Mesenchymal stem cell (in vitro differentiated cells and primary cell): ENCODE measurements at regions not wholly inside any gene's neighbourhood (a gene's known extent, or its start where the extent isn't known, plus 50 kb on each side); places are given as distances from the start of the nearest gene placed in this dataset.
A peak's percentile ranks its signal among the peaks of the same experiment; 100 is the strongest.

Experiments
- DNase-seq: peaks from one replicate; pipeline ENCODE4 v3.0.0-alpha.2; 2013
- H2AFZ ChIP-seq: one replicate; pipeline ENCODE4 v1.6.1; 2013; ENCODE audit warnings: low read depth, mild to moderate bottlenecking, control low read depth, inconsistent platforms, low read length, moderate library complexity
- H2AK5ac ChIP-seq: 2 replicates; pipeline ENCODE4 v1.6.1; 2013; ENCODE audit warnings: low read length, moderate library complexity, mild to moderate bottlenecking, inconsistent platforms; ENCODE audit not compliant: severe bottlenecking
- H2BK120ac ChIP-seq: one replicate; pipeline ENCODE4 v1.6.1; 2013; ENCODE audit warnings: low read depth, mild to moderate bottlenecking, inconsistent platforms, low read length, moderate library complexity
- H2BK12ac ChIP-seq, 2 experiments: one replicate each; pipeline ENCODE4 v1.6.1; 2013; ENCODE audit warnings: inconsistent platforms in 2 of 2, low read length in 2 of 2, mild to moderate bottlenecking in 2 of 2, moderate library complexity in 2 of 2, control low read depth in 1 of 2
- H2BK15ac ChIP-seq: one replicate; pipeline ENCODE4 v1.6.1; 2013; ENCODE audit warnings: mild to moderate bottlenecking, low read depth, inconsistent platforms; ENCODE audit not compliant: poor library complexity, severe bottlenecking
- H2BK5ac ChIP-seq: 2 replicates; pipeline ENCODE4 v1.6.1; 2013; ENCODE audit warnings: low read depth, mild to moderate bottlenecking, low read length, control low read depth, inconsistent platforms; ENCODE audit not compliant: poor library complexity, severe bottlenecking
- H3K14ac ChIP-seq, 2 experiments: one replicate each; pipeline ENCODE4 v1.6.1; 2013; ENCODE audit warnings: inconsistent platforms in 2 of 2, low read length in 2 of 2, control low read depth in 1 of 2, mild to moderate bottlenecking in 1 of 2, moderate library complexity in 1 of 2
- H3K18ac ChIP-seq, 2 experiments: one replicate each; pipeline ENCODE4 v1.6.1; 2013; ENCODE audit warnings: inconsistent platforms in 2 of 2, low read length in 2 of 2, control low read depth in 1 of 2, low read depth in 1 of 2, mild to moderate bottlenecking in 1 of 2
- H3K23ac ChIP-seq, 2 experiments: one replicate each; pipeline ENCODE4 v1.6.1; 2013; ENCODE audit warnings: inconsistent platforms in 2 of 2, low read length in 2 of 2, mild to moderate bottlenecking in 2 of 2, moderate library complexity in 2 of 2, control low read depth in 1 of 2
- H3K27ac ChIP-seq: 2 replicates; pipeline ENCODE4 v1.5.1; 2013; ENCODE audit warnings: mild to moderate bottlenecking, moderate library complexity, low read length, control low read depth, inconsistent platforms; ENCODE audit not compliant: poor library complexity, severe bottlenecking
- H3K27me3 ChIP-seq, 2 experiments: 2 replicates each; pipeline versions ENCODE4 v1.6.1 to v1.7.0; 2013; ENCODE audit warnings: low read length in 2 of 2, mild to moderate bottlenecking in 2 of 2, moderate library complexity in 2 of 2, control low read depth in 1 of 2, inconsistent platforms in 1 of 2; ENCODE audit not compliant: control insufficient read depth in 1 of 2, insufficient read depth in 1 of 2
- H3K36me3 ChIP-seq, 2 experiments: 2 replicates each; pipeline versions ENCODE4 v1.6.1 to v1.7.0; 2013; ENCODE audit warnings: low read length in 2 of 2, control low read depth in 1 of 2, inconsistent platforms in 1 of 2, low read depth in 1 of 2, mild to moderate bottlenecking in 1 of 2; ENCODE audit not compliant: insufficient read depth in 2 of 2, control insufficient read depth in 1 of 2
- H3K4ac ChIP-seq, 2 experiments: one replicate each; pipeline ENCODE4 v1.6.1; 2013; ENCODE audit warnings: inconsistent platforms in 2 of 2, low read length in 2 of 2, mild to moderate bottlenecking in 2 of 2, moderate library complexity in 2 of 2, control low read depth in 1 of 2, low read depth in 1 of 2
- H3K4me1 ChIP-seq: 2 replicates; pipeline ENCODE4 v1.6.1; 2013; ENCODE audit warnings: low read depth, low read length, control low read depth; ENCODE audit not compliant: control insufficient read depth, insufficient read depth
- H3K4me2 ChIP-seq: 2 replicates; pipeline ENCODE4 v1.6.1; 2013; ENCODE audit warnings: low read length, mild to moderate bottlenecking, inconsistent platforms; ENCODE audit not compliant: poor library complexity, severe bottlenecking
- H3K4me3 ChIP-seq, 2 experiments: 2 replicates each; pipeline versions ENCODE4 v1.5.1 to v1.7.0; 2013; ENCODE audit warnings: low read length in 2 of 2, mild to moderate bottlenecking in 2 of 2, control low read depth in 1 of 2, low read depth in 1 of 2; ENCODE audit not compliant: insufficient read depth in 1 of 2
- H3K79me1 ChIP-seq: replicated peaks from 2 replicates; pipeline ENCODE4 v1.6.1; 2013; ENCODE audit warnings: mild to moderate bottlenecking, control low read depth, low read length, inconsistent platforms; ENCODE audit not compliant: poor library complexity, severe bottlenecking
- H3K9ac ChIP-seq: 2 replicates; pipeline ENCODE4 v1.7.0; 2013; ENCODE audit warnings: mild to moderate bottlenecking, low read length, moderate library complexity
- H3K9me3 ChIP-seq: 2 replicates; pipeline ENCODE4 v1.7.0; 2013; ENCODE audit warnings: mild to moderate bottlenecking, low read length; ENCODE audit not compliant: control insufficient read depth
- H4K8ac ChIP-seq: one replicate; pipeline ENCODE4 v1.6.1; 2013; ENCODE audit warnings: inconsistent platforms, mild to moderate bottlenecking, low read length, moderate library complexity
- H4K91ac ChIP-seq: one replicate; pipeline ENCODE4 v1.6.1; 2013; ENCODE audit warnings: mild to moderate bottlenecking, low read length, inconsistent platforms
- WGBS: methylation state at CpG from one replicate; pipeline ENCODE4 v1.1.7; 2013; ENCODE audit warnings: mixed read lengths; 5-methylcytosine and 5-hydroxymethylcytosine counted together

GRCh38 chr11:29432719-29433325 is 584.0 kb downstream of the KCNA4 start:
- no peak overlapping the region for H3K18ac ChIP-seq
- H3K4ac ChIP-seq = no peak overlapping the region
- no peak overlapping the region for H2BK5ac ChIP-seq
- no peak overlapping the region for H3K14ac ChIP-seq
- no peaks in the 10 kb centered on the region for H3K27me3 ChIP-seq
- no peak overlapping the region for H3K9ac ChIP-seq
- no peak overlapping the region for H3K27ac ChIP-seq
- no peak overlapping the region for H2BK15ac ChIP-seq
- H3K9me3 ChIP-seq = no peaks in the 10 kb centered on the region
- H3K23ac ChIP-seq = no peak overlapping the region
- no peaks in the 10 kb centered on the region for H3K79me1 ChIP-seq
- no peaks in the 10 kb centered on the region for H3K4me1 ChIP-seq
- H3K4me3 ChIP-seq = no peak overlapping the region
- no peak overlapping the region for H4K8ac ChIP-seq
- no peak overlapping the region for H2BK12ac ChIP-seq
- no peaks in the 10 kb centered on the region for H3K36me3 ChIP-seq
- 17% methylated on average over 1 of the region's 3 CpGs for whole genome bisulfite sequencing
- no peak overlapping the region for H3K4me2 ChIP-seq
- no peak overlapping the region for H2AFZ ChIP-seq
- no peak overlapping the region for H2BK120ac ChIP-seq
- peak; percentile 14 for DNase-seq
- no peak overlapping the region for H4K91ac ChIP-seq
- no peak overlapping the region for H2AK5ac ChIP-seq

GRCh38 chr11:29405305-29405704 is 611.5 kb downstream of the KCNA4 start:
- Histone ChIP-seq H3K9me3 (no peaks in the 10 kb centered on the region), H2AFZ (no peak overlapping the region), H2BK15ac (no peak overlapping the region), H3K79me1 (no peaks in the 10 kb centered on the region), H4K8ac (no peak overlapping the region), H3K4me3 (no peak overlapping the region), H3K4me1 (no peaks in the 10 kb centered on the region), H2BK12ac (no peak overlapping the region), H3K27ac (no peak overlapping the region), H3K18ac (no peak overlapping the region), H3K36me3 (no peaks in the 10 kb centered on the region), H3K23ac (no peak overlapping the region), H3K9ac (no peak overlapping the region), H2AK5ac (no peak overlapping the region), H3K4me2 (no peak overlapping the region), H3K14ac (no peak overlapping the region), H2BK120ac (no peak overlapping the region), H3K4ac (no peak overlapping the region), H4K91ac (no peak overlapping the region), H3K27me3 (no peaks in the 10 kb centered on the region), H2BK5ac (no peak overlapping the region)
- no peak for DNase-seq

GRCh38 chr11:29395555-29396072 is 621.2 kb downstream of the KCNA4 start:
- H2BK15ac ChIP-seq = no peak overlapping the region
- no peak overlapping the region for H2BK12ac ChIP-seq
- H3K4me1 ChIP-seq = no peaks in the 10 kb centered on the region
- H2AFZ ChIP-seq = no peak overlapping the region
- no peak overlapping the region for H3K9ac ChIP-seq
- no peaks in the 10 kb centered on the region for H3K9me3 ChIP-seq
- H3K4me2 ChIP-seq = no peak overlapping the region
- H3K4ac ChIP-seq = no peak overlapping the region
- no peak overlapping the region for H4K8ac ChIP-seq
- no peak overlapping the region for H2BK5ac ChIP-seq
- H3K4me3 ChIP-seq = no peak overlapping the region
- no peaks in the 10 kb centered on the region for H3K79me1 ChIP-seq
- H2AK5ac ChIP-seq = no peak overlapping the region
- H3K27me3 ChIP-seq = peaks cover 0 to 7% of the 10 kb centered on the region in 2 experiments
- H3K14ac ChIP-seq = no peak overlapping the region
- H2BK120ac ChIP-seq = no peak overlapping the region
- H3K23ac ChIP-seq = no peak overlapping the region
- no peaks in the 10 kb centered on the region for H3K36me3 ChIP-seq
- no peak overlapping the region for H3K18ac ChIP-seq
- H3K27ac ChIP-seq = no peak overlapping the region
- H4K91ac ChIP-seq = no peak overlapping the region
- WGBS = 76% methylated on average over 3 of the region's 3 CpGs
- no peak for DNase-seq

- no peak overlapping the region for H2BK120ac ChIP-seq
- no peaks in the 10 kb centered on the region for H3K36me3 ChIP-seq
- H3K4me2 ChIP-seq = no peak overlapping the region
- H2BK15ac ChIP-seq = no peak overlapping the region
- WGBS = 80% methylated on average over 1 of the region's 1 CpG
- no peak for DNase-seq
- H4K91ac ChIP-seq = no peak overlapping the region
- no peaks in the 10 kb centered on the region for H3K9me3 ChIP-seq
- no peak overlapping the region for H3K14ac ChIP-seq
- H3K18ac ChIP-seq = no peak overlapping the region
- no peaks in the 10 kb centered on the region for H3K4me1 ChIP-seq
- no peak overlapping the region for H3K4me3 ChIP-seq
- no peak overlapping the region for H3K27ac ChIP-seq
- H3K27me3 ChIP-seq = peaks cover 0 to 4% of the 10 kb centered on the region in 2 experiments
- no peak overlapping the region for H4K8ac ChIP-seq
- H2AK5ac ChIP-seq = no peak overlapping the region
- H3K4ac ChIP-seq = no peak overlapping the region
- no peak overlapping the region for H2AFZ ChIP-seq
- no peak overlapping the region for H3K9ac ChIP-seq
- no peak overlapping the region for H3K23ac ChIP-seq
- no peak overlapping the region for H2BK5ac ChIP-seq
- no peaks in the 10 kb centered on the region for H3K79me1 ChIP-seq
- no peak overlapping the region for H2BK12ac ChIP-seq
Observed at GRCh38 chr11:29389793-29390192, 627.0 kb downstream of the KCNA4 start.
